ENCODE measurements at regions not wholly inside any gene's neighbourhood (a gene's known extent, or its start where the extent isn't known, plus 50 kb on each side); places are given as distances from the start of the nearest gene placed in this dataset.

GRCh38 chr3:96214941-96215340, 599.5 kb upstream of the EPHA6 start:
- no peak for ATAC-seq
- Mint-ChIP-seq H3K4me3 (no peak overlapping the region), H3K27me3 (no peaks in the 10 kb centered on the region), H3K27ac (no peak overlapping the region), H3K4me1 (no peaks in the 10 kb centered on the region), H3K36me3 (ENCODE audit: low read depth) (no peaks in the 10 kb centered on the region), H3K9me3 (ENCODE audit: low read depth) (peaks cover 8% of the 10 kb centered on the region)
- DNase-seq = no peak
- ChIA-PET CTCF (no interaction called here), POLR2A (no interaction called here)
- intact Hi-C loops (cut with DNase I, micrococcal nuclease) = no loop called here

- ATAC-seq (no peak), DNase-seq (no peak)
- Mint-ChIP-seq H3K9me3 (ENCODE audit: low read depth) (peaks cover 7% of the 10 kb centered on the region), H3K4me3 (no peak overlapping the region), H3K36me3 (ENCODE audit: low read depth) (no peaks in the 10 kb centered on the region), H3K4me1 (no peaks in the 10 kb centered on the region), H3K27ac (no peak overlapping the region), H3K27me3 (no peaks in the 10 kb centered on the region)
- ChIA-PET POLR2A (no interaction called here), CTCF (interaction anchor here (1.8 kb wide), 1 partner anchor 11 kb away, joined by 4 read pairs; no protein-coding TSS in a partner anchor)
- intact Hi-C loops (cut with DNase I, micrococcal nuclease) = no loop called here
Observed at GRCh38 chr3:96225494-96225893, 588.9 kb upstream of the EPHA6 start.

- Mint-ChIP-seq H3K9me3 (ENCODE audit: low read depth) (peaks cover 6% of the 10 kb centered on the region), H3K27me3 (no peaks in the 10 kb centered on the region), H3K36me3 (ENCODE audit: low read depth) (no peaks in the 10 kb centered on the region), H3K4me1 (no peaks in the 10 kb centered on the region), H3K27ac (no peak overlapping the region), H3K4me3 (no peak overlapping the region)
- intact Hi-C loops (cut with DNase I, micrococcal nuclease) = no loop called here
- ATAC-seq (no peak), DNase-seq (no peak)
- CTCF ChIA-PET = no interaction called here
- POLR2A ChIA-PET = no interaction called here
Observed at GRCh38 chr3:96233679-96234078, 580.7 kb upstream of the EPHA6 start.

- no peaks in the 10 kb centered on the region for H3K36me3 Mint-ChIP-seq (ENCODE audit: low read depth)
- no peak for DNase-seq
- ChIA-PET POLR2A (no interaction called here), CTCF (interaction anchor here (1.9 kb wide), 1 partner anchor 11 kb away, joined by 4 read pairs; no protein-coding TSS in a partner anchor)
- no peaks in the 10 kb centered on the region for H3K27me3 Mint-ChIP-seq
- H3K4me1 Mint-ChIP-seq = no peaks in the 10 kb centered on the region
- intact Hi-C loops (cut with DNase I, micrococcal nuclease) = no loop called here
- no peak overlapping the region for H3K4me3 Mint-ChIP-seq
- H3K27ac Mint-ChIP-seq = no peak overlapping the region
- H3K9me3 Mint-ChIP-seq (ENCODE audit: low read depth) = peaks cover 6% of the 10 kb centered on the region
- ATAC-seq = no peak
Observed at GRCh38 chr3:96236522-96236921, 577.9 kb upstream of the EPHA6 start.

- ATAC-seq (no peak), DNase-seq (no peak)
- H3K4me1 Mint-ChIP-seq = no peaks in the 10 kb centered on the region
- CTCF ChIA-PET = no interaction called here
- no peak overlapping the region for H3K4me3 Mint-ChIP-seq
- intact Hi-C loops (cut with DNase I, micrococcal nuclease) = no loop called here
- H3K9me3 Mint-ChIP-seq (ENCODE audit: low read depth) = peaks cover 6% of the 10 kb centered on the region
- H3K27me3 Mint-ChIP-seq = no peaks in the 10 kb centered on the region
- H3K36me3 Mint-ChIP-seq (ENCODE audit: low read depth) = no peaks in the 10 kb centered on the region
- H3K27ac Mint-ChIP-seq = no peak overlapping the region
- POLR2A ChIA-PET = no interaction called here
Observed at GRCh38 chr3:96259299-96259698, 555.1 kb upstream of the EPHA6 start.

- H3K9me3 Mint-ChIP-seq (ENCODE audit: low read depth) = peaks cover 6% of the 10 kb centered on the region
- intact Hi-C loops (cut with DNase I, micrococcal nuclease) = no loop called here
- no peak for DNase-seq
- no peaks in the 10 kb centered on the region for H3K27me3 Mint-ChIP-seq
- CTCF ChIA-PET = no interaction called here
- POLR2A ChIA-PET = no interaction called here
- H3K4me1 Mint-ChIP-seq = no peaks in the 10 kb centered on the region
- H3K36me3 Mint-ChIP-seq (ENCODE audit: low read depth) = no peaks in the 10 kb centered on the region
- no peak for ATAC-seq
- no peak overlapping the region for H3K27ac Mint-ChIP-seq
- H3K4me3 Mint-ChIP-seq = no peak overlapping the region
Observed at GRCh38 chr3:96264701-96265100, 549.7 kb upstream of the EPHA6 start.

- Mint-ChIP-seq H3K9me3 (ENCODE audit: low read depth) (peaks cover 4% of the 10 kb centered on the region), H3K4me3 (no peak overlapping the region), H3K27me3 (no peaks in the 10 kb centered on the region), H3K4me1 (no peaks in the 10 kb centered on the region), H3K27ac (no peak overlapping the region), H3K36me3 (ENCODE audit: low read depth) (no peaks in the 10 kb centered on the region)
- DNase-seq (no peak), ATAC-seq (no peak)
- ChIA-PET POLR2A (no interaction called here), CTCF (no interaction called here)
- intact Hi-C loops (cut with DNase I, micrococcal nuclease) = no loop called here
Observed at GRCh38 chr3:96266395-96267190, 547.8 kb upstream of the EPHA6 start.

- no peak for DNase-seq
- ATAC-seq = no peak
- Mint-ChIP-seq H3K4me3 (no peak overlapping the region), H3K4me1 (no peaks in the 10 kb centered on the region), H3K27me3 (no peaks in the 10 kb centered on the region), H3K27ac (no peak overlapping the region), H3K36me3 (ENCODE audit: low read depth) (no peaks in the 10 kb centered on the region), H3K9me3 (ENCODE audit: low read depth) (peaks cover 4% of the 10 kb centered on the region)
- ChIA-PET CTCF (interaction anchor here (0.8 kb wide), 1 partner anchor 17 kb away, joined by 3 read pairs; no protein-coding TSS in a partner anchor), POLR2A (no interaction called here)
- intact Hi-C loops (cut with DNase I, micrococcal nuclease) = no loop called here
Observed at GRCh38 chr3:96267577-96267976, 546.8 kb upstream of the EPHA6 start.

- H3K36me3 Mint-ChIP-seq (ENCODE audit: low read depth) = no peaks in the 10 kb centered on the region
- no peak overlapping the region for H3K4me3 Mint-ChIP-seq
- ATAC-seq (no peak), DNase-seq (no peak)
- no peak overlapping the region for H3K27ac Mint-ChIP-seq
- POLR2A ChIA-PET = no interaction called here
- H3K9me3 Mint-ChIP-seq (ENCODE audit: low read depth) = peaks cover 6% of the 10 kb centered on the region
- CTCF ChIA-PET = no interaction called here
- H3K27me3 Mint-ChIP-seq = no peaks in the 10 kb centered on the region
- H3K4me1 Mint-ChIP-seq = no peaks in the 10 kb centered on the region
- intact Hi-C loops (cut with DNase I, micrococcal nuclease) = no loop called here
Observed at GRCh38 chr3:96294143-96294542, 520.3 kb upstream of the EPHA6 start.

- H3K9me3 Mint-ChIP-seq (ENCODE audit: low read depth) = peaks cover 10% of the 10 kb centered on the region
- H3K27ac Mint-ChIP-seq = no peak overlapping the region
- intact Hi-C loops (cut with DNase I, micrococcal nuclease) = no loop called here
- H3K4me1 Mint-ChIP-seq = no peaks in the 10 kb centered on the region
- no peaks in the 10 kb centered on the region for H3K36me3 Mint-ChIP-seq (ENCODE audit: low read depth)
- no peak for ATAC-seq
- H3K4me3 Mint-ChIP-seq = no peak overlapping the region
- no peak for DNase-seq
- H3K27me3 Mint-ChIP-seq = no peaks in the 10 kb centered on the region
- ChIA-PET CTCF (no interaction called here), POLR2A (no interaction called here)
Observed at GRCh38 chr3:96300743-96301142, 513.7 kb upstream of the EPHA6 start.

- H3K36me3 Mint-ChIP-seq (ENCODE audit: low read depth) = no peaks in the 10 kb centered on the region
- H3K4me3 Mint-ChIP-seq = no peak overlapping the region
- ChIA-PET POLR2A (no interaction called here), CTCF (no interaction called here)
- DNase-seq (no peak), ATAC-seq (no peak)
- no peak overlapping the region for H3K27ac Mint-ChIP-seq
- H3K27me3 Mint-ChIP-seq = no peaks in the 10 kb centered on the region
- intact Hi-C loops (cut with DNase I, micrococcal nuclease) = no loop called here
- no peaks in the 10 kb centered on the region for H3K4me1 Mint-ChIP-seq
- H3K9me3 Mint-ChIP-seq (ENCODE audit: low read depth) = peaks cover 7% of the 10 kb centered on the region
Observed at GRCh38 chr3:96319166-96319565, 495.2 kb upstream of the EPHA6 start.

GRCh38 chr3:96324087-96324486, 490.3 kb upstream of the EPHA6 start:
- POLR2A ChIA-PET = no interaction called here

GRCh38 chr3:96330795-96331194, 483.6 kb upstream of the EPHA6 start:
- H3K27ac Mint-ChIP-seq = no peak overlapping the region
- POLR2A ChIA-PET = no interaction called here
- intact Hi-C loops (cut with DNase I, micrococcal nuclease) = no loop called here
- CTCF ChIA-PET = no interaction called here
- no peaks in the 10 kb centered on the region for H3K9me3 Mint-ChIP-seq (ENCODE audit: low read depth)
- ATAC-seq (no peak), DNase-seq (no peak)
- H3K4me1 Mint-ChIP-seq = no peaks in the 10 kb centered on the region
- no peak overlapping the region for H3K4me3 Mint-ChIP-seq
- no peaks in the 10 kb centered on the region for H3K36me3 Mint-ChIP-seq (ENCODE audit: low read depth)
- no peaks in the 10 kb centered on the region for H3K27me3 Mint-ChIP-seq

More at GRCh38 chr3:96324087-96324486, 490.3 kb upstream of the EPHA6 start:
- intact Hi-C loops (cut with DNase I, micrococcal nuclease) = no loop called here
- CTCF ChIA-PET = no interaction called here
- Mint-ChIP-seq H3K9me3 (ENCODE audit: low read depth) (peaks cover 4% of the 10 kb centered on the region), H3K4me1 (no peaks in the 10 kb centered on the region), H3K27ac (no peak overlapping the region), H3K36me3 (ENCODE audit: low read depth) (no peaks in the 10 kb centered on the region), H3K4me3 (no peak overlapping the region), H3K27me3 (no peaks in the 10 kb centered on the region)
- ATAC-seq (no peak), DNase-seq (no peak)
